ENCODE measurements at regions not wholly inside any gene's neighbourhood (a gene's known extent, or its start where the extent isn't known, plus 50 kb on each side); places are given as distances from the start of the nearest gene placed in this dataset.

DNA sequence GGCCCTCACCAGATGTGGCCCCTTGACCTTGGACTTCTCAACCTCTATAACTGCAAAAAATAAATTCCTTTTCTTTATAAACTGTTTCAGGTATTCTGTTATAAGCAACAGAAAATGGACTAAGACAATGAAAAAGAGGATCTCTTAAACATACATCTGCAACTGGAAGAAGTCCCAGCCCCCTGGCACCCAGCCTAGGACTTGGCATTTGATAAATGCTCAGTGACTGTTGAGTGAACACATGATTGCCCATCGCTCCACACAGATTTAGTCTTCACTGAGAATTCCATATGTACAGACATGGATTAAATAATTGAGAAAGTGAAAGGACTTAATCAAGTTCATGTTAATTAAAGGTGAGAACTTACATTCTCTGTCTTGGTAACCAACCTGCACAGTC is 344.9 kb upstream of the RUNX1 start:
- TF ChIP-seq GATA3 (IDR thresholded peaks at IDR 0.05; ENCODE audit: low read depth, low read length) (no peak), GATA2 (IDR thresholded peaks at IDR 0.05; ENCODE audit: low read depth, low read length) (no peak)

DNA sequence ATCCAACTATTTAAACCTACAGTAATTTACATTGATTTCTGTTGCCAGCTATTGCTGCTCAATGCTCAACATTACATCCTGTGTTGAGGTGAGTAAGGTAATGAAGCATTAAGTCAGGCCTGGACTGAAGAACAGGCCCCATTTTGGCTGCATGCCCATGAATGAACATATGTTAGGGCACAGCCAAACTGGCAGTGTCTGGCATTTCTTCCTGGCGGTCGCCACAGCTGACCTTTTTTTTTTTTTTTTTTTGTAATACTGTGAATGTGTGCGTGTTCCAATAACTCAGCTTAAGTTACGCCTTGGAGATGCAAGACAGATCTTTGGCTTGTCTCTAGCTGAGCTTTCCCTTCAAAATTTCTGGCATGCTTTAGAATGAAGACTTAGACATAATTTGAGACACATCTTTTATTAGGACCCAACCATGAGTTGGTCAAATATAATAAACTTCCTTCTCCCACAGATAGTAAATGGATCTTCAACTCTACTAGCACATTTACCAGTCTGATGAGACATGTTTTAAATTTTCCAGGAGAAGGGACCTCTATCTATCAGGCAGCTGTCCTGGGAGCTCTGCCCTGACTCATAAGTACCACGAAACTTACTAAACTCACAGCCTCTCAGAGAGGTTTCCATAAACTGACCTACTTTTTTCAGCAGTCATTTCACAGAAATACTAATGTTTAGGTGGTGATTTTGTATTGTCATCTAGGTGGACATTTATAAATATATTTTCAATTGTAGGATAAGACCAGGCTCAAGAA is 341.1 kb upstream of the RUNX1 start:
- TF ChIP-seq GATA2 (IDR thresholded peaks at IDR 0.05; ENCODE audit: low read depth, low read length) (no peak), GATA3 (IDR thresholded peaks at IDR 0.05; ENCODE audit: low read depth, low read length) (no peak)

DNA sequence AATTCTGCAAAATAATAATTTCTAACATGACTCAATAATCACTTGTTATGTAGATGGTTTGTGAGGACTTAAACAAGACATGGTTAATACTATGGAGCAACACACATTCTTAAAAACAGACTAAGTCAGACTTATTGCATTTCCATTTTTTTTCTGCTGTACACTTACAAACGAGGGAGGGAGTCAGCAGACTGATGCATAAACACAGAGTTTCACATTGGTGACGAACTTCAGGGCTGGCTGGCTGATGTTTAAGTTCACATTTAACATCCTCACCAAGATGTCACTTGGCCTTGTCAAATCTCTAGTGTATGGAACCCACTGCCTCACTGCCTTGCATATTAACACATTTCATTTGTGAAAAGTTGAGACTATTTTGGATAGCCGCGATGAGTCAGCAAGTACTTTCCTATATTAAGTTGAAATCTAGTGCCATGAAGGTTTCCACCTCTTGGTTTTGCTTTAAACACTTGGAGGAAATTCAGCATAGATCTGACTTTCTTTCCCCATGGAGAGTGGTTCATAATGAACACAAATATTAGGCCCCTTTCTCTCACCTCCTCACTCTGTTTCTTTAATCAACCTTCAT is 337.5 kb upstream of the RUNX1 start:
- TF ChIP-seq GATA2 (IDR thresholded peaks at IDR 0.05; ENCODE audit: low read depth, low read length) (no peak), GATA3 (IDR thresholded peaks at IDR 0.05; ENCODE audit: low read depth, low read length) (no peak)

DNA sequence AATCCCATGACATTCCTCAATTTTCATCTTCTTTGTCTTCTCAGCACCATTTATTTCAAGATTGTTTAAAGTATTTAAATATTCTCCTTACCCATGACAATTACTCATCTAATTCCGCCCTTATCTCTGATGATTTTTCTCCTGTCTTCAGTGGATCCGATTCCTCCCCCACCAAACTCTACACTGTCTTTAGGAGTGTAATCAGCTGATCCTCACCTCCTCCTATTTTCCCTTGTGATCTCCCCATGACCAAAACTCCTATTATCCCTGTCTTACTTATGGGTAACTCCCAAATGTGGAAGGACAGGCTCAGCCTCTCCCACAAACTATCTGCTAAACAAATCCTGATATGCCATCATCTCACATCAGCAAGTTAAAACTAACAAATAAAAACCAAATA is 335.3 kb upstream of the RUNX1 start:
- TF ChIP-seq GATA3 (IDR thresholded peaks at IDR 0.05; ENCODE audit: low read depth, low read length) (no peak), GATA2 (IDR thresholded peaks at IDR 0.05; ENCODE audit: low read depth, low read length) (no peak)

DNA sequence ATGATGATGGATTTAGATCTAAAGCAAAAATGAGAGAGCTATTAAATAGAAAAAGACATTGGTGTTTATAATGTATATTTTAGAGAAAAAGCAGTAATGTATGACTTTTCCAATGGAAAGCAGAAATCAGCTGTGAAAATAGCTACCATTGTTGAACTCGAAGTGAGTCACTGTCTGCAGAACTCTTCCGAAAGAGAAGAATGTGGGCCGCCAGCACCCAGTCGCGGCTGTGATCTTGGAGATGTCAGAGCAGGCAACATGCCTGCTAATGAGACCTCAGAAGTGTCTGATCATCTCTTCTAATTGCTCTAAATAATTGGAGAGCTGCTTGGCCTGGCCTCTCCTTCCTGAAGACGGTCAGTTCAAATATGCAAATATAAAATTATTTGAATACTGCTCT is 333.6 kb upstream of the RUNX1 start:
- TF ChIP-seq GATA2 (IDR thresholded peaks at IDR 0.05; ENCODE audit: low read depth, low read length) (no peak), GATA3 (IDR thresholded peaks at IDR 0.05; ENCODE audit: low read depth, low read length) (no peak)

DNA sequence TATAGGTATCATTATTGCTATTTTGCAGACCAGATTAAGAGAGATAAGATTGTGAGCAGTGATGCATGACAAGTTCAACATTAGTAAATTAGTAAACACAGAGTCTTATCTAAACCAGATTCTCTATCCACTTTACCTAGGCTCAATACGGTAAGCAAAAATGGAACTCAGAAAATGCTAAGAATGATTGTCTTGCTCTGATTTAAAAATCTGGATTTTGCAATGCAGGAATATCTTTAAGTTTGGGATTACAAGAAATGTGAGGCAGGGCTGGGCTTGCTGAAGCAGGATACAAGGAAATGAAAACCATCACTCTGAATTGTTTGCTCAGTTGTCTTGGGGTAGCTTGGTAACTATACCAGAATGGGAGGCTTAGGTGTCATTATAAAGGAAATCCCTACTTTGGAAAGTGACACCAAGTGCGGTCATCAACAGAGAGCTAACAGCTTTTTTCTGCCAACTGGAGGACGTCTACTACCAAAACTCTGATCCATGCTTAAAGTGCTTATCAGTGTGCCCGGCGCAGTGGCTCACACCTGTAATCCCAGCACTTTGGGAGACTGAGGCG is 332.7 kb upstream of the RUNX1 start:
- TF ChIP-seq GATA3 (IDR thresholded peaks at IDR 0.05; ENCODE audit: low read depth, low read length) (no peak), GATA2 (IDR thresholded peaks at IDR 0.05; ENCODE audit: low read depth, low read length) (no peak)

DNA sequence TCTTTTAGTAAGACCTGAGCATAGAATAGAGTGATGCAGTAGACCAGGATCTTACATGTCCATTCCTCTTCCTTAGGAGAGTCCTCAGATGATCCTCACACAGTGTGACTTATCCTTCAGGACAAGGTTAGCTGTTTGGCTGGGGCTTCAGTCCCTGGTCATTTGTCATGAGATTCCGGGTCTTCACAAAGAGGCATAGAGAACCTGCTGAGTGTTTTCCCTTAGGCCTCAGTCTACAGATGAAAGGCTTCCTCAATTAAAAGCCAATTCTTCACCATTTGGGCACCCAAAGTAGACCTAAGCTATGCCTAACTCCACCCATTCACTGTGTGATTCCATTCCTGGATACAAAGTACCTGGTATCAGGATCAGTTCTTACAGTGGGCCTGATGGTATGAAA is 329.8 kb upstream of the RUNX1 start:
- TF ChIP-seq GATA2 (IDR thresholded peaks at IDR 0.05; ENCODE audit: low read depth, low read length): no peak
- TF ChIP-seq GATA3 (IDR thresholded peaks at IDR 0.05; ENCODE audit: low read depth, low read length): no peak

DNA sequence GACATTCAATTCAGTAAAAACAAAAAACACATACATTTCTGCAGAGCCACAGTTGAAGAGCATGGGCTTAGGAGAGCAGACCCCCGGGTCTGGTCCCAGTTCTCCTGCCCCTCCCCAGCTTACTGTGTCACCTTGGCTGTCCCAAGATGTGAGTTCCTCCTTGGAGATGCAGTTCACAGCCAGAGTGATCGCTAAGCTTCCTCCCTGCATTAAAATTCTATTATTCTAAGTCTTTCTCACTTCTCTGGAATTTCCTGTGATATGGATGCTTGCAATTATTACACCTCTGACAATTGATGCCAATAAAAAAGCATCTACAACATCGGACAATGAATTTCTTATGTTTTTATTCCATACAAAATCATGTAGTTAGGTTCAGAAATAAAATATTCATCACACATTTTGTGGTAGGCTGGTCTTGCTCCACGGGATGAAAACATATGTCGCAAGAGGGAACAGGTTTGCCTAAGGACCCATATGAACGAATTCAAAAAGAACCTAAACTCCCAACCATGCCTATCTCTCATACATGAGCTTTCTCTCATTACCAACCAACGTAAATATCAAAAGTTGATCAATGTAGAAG is 328.5 kb upstream of the RUNX1 start:
- TF ChIP-seq GATA2 (IDR thresholded peaks at IDR 0.05; ENCODE audit: low read depth, low read length) (no peak), GATA3 (IDR thresholded peaks at IDR 0.05; ENCODE audit: low read depth, low read length) (no peak)

DNA sequence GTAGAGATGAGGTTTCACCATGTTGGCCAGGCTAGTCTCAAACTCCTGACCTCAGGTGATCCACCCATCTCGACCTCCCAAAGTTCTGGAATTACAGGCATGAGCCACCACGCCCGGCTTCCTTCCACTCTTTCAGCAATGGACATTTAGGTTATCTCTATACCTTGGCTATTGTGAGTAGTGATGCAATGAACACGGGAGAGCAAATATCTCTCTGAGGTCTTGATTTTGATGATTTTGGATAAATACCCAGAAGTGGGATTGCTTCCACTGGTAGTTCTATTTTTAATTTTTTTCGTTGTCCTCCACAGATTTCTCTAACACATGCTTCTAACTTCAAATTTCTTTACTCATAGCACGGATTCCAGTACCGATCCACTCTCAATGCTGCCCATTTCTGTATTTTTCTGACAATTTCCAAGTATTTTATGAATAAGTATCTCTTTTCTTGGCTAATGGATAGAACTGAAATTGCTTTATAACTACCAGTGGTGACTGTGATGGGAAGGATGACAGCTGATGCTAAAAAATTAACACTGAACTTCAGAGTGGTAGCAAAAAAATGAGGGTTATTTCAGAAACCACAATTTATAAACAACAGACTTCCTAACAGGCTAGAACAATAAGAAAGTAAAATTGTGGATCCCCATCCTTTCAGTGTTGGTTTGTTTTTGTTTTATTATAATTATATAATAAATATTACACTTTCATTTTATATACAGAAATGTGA is 327.5 kb upstream of the RUNX1 start:
- TF ChIP-seq GATA3 (IDR thresholded peaks at IDR 0.05; ENCODE audit: low read depth, low read length): no peak

DNA sequence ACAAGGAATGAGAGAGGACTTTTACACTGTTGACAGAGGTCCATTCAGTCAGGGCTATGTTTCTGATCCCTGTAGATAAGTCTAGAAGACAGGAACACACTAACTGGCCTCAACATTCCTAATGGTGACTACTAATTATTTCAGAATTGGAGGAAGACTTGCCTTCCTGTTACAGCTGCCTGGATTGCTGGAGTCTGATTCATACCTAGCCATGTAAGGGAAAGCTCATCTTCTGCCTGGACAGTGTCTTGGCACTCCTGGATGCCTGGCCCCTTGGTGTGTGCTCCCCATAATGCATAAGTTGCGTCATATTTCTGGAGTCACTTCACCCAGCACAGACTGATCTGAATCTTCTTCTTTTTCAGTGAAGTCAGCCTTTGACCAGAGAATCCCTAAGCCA is 326.0 kb upstream of the RUNX1 start:
- TF ChIP-seq GATA2 (IDR thresholded peaks at IDR 0.05; ENCODE audit: low read depth, low read length): no peak
- TF ChIP-seq GATA3 (IDR thresholded peaks at IDR 0.05; ENCODE audit: low read depth, low read length): no peak

DNA sequence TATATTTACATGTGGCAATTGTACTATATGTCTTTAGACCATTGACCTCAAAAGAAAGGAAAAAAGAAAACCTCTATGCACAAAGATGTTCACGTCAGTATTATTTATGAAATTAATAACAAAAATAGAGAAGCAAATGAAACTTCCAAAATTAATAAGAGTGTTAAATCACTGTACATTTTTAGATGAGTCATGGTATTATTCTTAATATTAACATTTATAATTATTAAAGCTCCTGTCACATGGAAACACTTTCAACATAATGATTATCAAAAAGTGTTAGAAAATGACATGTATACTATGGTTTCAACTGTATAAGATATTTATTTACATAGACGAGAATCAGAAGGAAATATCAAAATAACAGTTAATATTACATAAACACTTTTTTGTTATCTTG is 324.9 kb upstream of the RUNX1 start:
- no peak for TF ChIP-seq GATA3 (IDR thresholded peaks at IDR 0.05; ENCODE audit: low read depth, low read length)
- TF ChIP-seq GATA2 (IDR thresholded peaks at IDR 0.05; ENCODE audit: low read depth, low read length): no peak

DNA sequence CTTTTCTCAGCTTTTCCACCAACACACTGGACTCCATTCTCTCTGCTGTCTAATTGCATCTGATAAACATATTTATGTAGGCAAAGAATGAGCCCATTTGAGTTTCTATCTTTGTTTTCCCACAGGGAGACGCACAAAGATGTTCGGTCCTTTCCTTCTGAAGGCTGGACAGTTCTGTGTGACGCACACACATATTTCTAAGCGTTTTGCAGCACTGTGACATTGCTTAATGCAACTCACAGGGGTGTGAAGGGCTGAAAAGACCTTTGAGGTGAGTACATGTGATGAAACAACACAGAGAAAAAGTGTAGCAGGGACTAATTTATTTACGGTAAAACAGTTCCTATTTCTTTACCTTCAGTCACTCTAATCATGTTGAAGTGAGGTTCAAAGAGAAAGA is 323.1 kb upstream of the RUNX1 start:
- no peak for TF ChIP-seq GATA3 (IDR thresholded peaks at IDR 0.05; ENCODE audit: low read depth, low read length)
- no peak for TF ChIP-seq GATA2 (IDR thresholded peaks at IDR 0.05; ENCODE audit: low read depth, low read length)

DNA sequence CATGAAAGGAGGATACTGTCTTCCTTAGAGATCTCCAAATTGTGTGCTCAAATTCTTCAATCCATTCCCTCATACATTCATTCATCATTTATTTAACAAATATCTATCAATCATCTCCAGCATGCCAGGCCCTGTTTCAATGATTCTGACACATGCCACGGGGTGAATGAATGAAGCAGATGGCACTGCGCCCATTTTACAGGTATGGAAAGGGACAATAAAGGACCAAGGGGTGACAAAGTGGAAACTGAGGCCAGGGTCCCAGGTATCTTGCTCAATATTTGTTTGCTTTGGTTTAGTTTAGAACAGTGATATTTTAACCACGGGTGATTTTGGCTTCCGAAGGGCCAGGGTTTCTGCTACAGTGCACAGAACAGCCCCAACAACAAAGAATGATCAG is 321.6 kb upstream of the RUNX1 start:
- TF ChIP-seq GATA3 (IDR thresholded peaks at IDR 0.05; ENCODE audit: low read depth, low read length) (no peak), GATA2 (IDR thresholded peaks at IDR 0.05; ENCODE audit: low read depth, low read length) (no peak)

DNA sequence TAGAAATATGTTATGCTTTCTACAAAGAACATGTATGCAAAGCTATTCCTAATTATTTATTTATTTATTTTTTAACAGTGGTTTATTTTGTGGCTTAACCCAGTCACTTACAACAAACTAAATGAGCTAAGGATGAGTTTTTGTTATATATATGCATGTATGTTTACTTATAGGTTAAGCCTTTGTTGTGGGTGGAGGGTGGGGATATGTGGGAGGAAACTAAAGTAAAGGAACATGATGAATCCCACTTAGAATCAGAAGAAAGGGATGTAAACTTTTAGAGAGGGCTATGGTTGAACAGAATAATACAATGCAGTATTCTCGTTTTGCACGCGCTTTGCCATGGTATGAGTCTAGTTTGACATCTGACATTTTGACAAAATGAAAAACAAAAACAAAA is 321.0 kb upstream of the RUNX1 start:
- no peak for TF ChIP-seq GATA2 (IDR thresholded peaks at IDR 0.05; ENCODE audit: low read depth, low read length)

Data from SH-SY5Y (cell line).